GM19463 (cell line): ENCODE measurements at regions not wholly inside any gene's neighbourhood (a gene's known extent, or its start where the extent isn't known, plus 50 kb on each side); places are given as distances from the start of the nearest gene placed in this dataset.
A peak's percentile ranks its signal among the peaks of the same experiment; 100 is the strongest.
"Not testable (repeated sequence)": the region's sequence is repeated elsewhere in the genome, so short reads cannot be mapped to it uniquely, and the experiment has no call there.

Experiments used
- ATAC-seq: cut with Tn5 transposase; IDR thresholded peaks from one replicate; pipeline ENCODE4 v1.9.1; 2021; ENCODE audit warnings: mild to moderate bottlenecking, moderate library complexity; ENCODE audit not compliant: unreplicated experiment

DNA sequence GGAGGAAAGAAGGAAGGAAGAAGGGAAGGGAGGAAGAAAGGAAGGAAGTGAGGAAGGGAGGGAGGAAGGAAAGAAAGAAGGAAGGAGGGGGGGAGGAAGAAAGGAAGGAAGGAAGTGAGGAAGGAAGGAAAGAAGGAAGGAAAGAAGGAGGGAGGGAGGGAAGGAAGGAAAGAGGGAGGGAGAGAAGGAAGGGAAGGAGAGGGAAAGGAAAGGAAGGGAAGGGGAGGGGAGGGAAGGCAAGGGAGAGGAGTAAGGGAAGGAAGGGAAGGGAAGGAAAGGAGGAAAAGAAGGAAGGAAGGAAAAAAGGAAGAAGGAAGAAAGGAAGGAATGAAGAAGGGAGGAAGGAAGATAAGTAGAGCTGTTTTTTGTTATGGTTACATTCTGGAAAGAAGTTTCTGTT, 141.2 kb downstream of the LRRC3B start:
- ATAC-seq, result no peak

DNA sequence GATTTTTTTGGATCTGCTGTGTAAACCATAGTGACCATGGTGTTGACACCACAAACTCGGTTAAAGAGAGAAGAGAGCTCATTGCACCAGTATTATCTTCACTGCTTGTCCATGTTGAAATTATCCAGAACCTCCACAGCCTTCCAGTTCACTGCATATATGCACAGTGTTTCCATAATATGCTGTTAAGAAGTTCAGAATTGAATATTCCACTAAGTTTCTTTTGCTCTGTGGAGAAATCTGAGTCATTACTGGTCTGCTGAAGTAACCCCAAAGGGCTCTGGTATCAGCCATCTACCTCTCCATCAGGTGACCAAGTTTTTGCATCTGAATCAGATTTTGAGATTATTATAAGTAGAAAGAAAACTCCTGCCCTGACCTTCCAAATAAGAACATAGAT, 143.5 kb downstream of the LRRC3B start:
- ATAC-seq, result no peak

DNA sequence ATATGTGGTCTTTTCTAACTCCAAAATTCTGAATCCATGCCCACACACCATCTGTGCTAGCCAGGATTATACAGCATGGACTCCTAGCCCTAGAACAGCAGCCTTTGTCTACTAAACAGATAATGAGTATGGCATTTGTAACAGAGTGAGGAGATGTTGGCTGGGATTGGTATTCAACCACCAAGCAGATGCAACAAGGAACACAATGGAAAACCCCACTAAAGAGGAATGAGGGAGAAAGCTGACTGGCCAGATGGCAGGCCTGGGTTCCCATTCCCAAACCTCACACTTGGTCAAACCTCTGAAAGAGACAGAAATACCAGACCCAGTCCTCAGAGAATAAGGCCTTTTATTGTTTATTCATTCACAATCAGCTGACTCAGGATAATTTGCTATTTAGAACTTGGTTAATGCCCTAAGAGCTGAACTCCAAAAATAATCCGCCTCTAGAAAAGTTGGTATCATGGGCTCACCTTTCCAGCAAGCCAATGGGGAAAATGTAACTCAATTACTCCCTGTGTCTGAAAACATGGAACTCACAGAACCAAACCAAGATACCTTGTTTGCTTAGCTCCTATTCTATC, 145.6 kb downstream of the LRRC3B start:
- ATAC-seq, result no peak

DNA sequence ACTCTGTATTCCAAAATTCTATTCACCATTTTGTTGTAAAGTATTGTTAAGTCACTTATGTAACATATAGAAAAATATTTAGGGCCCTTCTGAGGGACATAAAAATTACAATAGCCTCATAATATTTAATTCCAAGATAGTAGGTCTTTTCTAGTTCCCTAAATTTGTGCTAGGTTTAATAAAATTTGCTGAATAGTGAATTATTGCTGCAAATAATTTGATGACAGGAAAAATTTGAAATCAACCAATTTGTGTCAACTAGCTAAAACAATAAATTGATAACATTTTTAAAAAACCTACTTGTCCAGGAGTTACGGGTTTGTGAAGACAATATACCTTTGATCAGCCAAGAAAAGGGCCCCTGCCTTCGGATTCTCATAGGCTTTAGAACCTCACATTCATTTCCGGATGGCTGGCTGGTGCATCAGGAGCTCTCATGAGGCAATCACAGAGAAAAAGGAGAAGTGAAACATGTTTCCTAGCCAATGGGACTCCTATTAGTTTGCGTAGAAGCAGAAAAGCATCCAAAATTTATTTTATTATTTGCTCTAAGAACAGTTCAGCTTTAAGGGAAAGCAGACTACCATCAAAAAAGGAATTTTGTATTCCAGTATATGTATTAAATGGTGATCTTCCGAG, 177.2 kb downstream of the LRRC3B start:
- no peak for ATAC-seq

DNA sequence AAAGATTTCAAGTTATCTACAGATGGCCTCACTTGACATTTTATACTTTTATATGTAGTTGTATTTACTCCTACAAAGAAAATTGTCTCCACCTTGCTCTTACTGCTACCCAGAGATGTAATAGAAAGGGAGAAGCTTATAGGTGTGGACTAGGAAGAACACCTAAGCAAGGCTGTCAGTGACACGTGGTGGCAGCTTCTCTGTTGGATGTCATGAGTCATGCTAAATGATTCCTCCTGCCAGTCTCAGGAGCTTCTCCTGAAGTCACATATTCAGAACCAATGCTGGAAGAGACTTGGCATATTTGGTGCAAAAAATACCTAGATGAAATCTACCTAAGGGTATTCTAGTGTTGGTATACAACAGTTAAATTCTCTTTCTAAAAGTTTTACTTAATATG, 184.7 kb downstream of the LRRC3B start:
- no peak for ATAC-seq

DNA sequence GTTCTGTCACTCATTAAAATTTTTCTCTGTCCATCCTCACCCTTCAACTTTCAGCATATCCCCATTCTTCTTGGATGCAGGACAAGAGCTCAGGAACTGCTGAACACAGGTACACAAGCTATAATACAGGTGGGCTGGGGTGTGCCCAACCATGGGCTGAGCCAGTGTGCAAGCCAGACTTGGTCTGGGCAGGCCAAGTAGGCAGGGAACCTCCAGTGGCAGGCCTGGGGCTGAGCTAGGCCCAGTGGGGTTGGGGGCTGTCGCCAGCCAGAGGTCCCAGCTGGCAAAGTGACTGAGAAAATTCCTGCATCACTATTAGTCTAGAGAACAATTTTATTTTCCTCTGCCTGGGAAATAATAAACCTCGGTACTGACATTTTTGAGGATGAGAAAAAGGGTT, 202.9 kb downstream of the LRRC3B start:
- ATAC-seq, result no peak

DNA sequence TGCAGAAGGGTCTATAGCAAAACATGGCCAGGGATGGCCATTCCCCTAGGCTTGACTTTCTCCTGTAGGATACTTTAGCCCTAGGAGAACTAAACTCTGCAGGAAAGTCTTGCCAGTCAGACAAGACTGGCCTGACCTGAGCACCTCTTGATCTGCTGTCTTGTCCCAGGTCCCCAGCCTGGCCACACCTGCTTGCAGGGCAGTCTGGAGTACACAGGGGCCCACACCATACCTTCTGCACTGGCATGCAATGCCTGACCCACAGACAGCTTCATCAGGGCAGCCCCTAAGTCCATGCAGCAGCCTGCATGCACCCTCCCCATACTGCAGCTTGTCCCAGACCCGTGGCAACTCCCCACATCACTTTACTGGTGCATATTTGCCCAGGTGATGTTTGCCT, 204.6 kb downstream of the LRRC3B start:
- no peak for ATAC-seq

DNA sequence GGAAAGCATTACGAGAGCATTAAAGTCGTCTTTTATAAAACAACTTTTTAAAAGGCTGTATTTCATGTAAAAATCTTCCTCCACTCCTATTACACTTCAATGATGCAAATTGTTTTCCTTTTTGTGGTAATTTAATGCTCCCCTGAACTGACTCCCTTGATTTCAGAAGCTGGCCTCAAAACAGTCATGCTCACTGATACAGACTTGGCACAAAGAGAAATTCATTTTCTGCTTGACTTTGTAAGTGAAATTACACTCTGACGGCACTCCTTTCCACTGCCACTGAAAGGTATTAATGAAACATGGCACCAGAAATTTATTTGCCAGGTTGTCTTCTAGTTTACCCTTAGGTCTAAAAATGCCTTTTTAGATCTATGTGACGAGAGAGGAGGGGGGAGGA, 215.5 kb downstream of the LRRC3B start:
- ATAC-seq, result no peak

DNA sequence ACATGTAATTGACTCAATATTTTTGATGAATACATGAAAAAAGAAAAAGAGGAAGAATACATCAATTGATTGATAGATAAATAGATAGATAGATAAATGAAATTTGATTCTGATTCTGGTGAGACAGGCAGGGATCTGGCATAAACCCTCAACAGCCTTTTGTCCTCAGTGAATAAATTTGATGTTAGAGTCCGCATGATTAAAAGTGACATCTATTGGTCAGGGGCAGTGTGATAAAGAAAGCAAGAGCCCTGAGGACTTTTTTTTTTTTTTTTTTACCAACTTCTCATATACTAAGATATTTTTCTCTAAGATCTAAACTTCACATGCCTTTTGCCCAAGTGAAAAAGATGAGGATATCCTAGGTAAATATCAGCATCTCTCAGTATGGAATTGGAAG, 216.4 kb downstream of the LRRC3B start:
- no peak for ATAC-seq

DNA sequence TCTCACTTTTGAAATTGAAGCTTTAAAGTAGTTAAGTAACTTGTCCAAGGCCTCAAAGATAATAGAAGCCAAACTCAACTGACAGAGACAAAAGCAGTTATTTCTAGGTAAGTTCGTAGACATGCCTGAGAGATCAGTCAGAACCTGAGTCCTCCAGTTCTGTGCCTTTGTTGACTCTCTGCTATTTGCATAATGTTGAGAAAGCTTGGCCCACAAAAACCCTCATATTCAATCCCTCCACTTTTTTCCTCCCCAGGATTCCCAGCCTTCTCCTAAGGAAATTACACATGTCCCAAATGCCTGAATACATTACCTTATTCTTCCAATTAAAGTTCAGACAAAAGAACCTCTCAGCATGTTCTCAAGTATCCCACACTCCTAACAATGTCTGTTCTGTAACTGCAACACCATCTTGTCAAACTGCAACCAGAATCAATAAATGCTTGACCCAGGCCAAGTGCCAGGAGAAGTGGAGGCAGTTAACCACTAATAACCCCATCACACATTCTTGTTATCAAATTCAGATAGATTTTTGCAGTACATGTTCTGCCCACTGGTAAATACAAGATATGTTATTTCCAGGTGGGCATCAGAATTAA, 217.8 kb downstream of the LRRC3B start:
- no peak for ATAC-seq

DNA sequence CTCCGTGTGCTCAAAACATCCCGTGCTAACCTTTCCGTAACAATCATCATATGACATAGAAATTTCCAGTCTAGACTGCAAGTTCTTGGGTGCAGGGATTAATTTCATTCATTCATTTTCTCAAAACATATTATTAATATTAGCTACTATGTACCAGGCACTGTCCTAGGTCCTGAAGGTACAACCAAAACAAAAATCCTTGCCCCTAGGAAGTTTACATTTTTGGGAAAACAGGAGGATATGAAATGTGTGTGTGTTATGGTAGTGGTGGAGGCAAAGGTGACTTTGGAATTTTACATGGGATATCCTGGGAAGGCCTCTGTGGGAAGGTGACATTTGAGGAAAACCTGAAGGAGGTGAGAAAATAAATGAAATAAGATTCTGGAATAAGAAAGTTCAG, 222.6 kb downstream of the LRRC3B start:
- ATAC-seq, result no peak

DNA sequence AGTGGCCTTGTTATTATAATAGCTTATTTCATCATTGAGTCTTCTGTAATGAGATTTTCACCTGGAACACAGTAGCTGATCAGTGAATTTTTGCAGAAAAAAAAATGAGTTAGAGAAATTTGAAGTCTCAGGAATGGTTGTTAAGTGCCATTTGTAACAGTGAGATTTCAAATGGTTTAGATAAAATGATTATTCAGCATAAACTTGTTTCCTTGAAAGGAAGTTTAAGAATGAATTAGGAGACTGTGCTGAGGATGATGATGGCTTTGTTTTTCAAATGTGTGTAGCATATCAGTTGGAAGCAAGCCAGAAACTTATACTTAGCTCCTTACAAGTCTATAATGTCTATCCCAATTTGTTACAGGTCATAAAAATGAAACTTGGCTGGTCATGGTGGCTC, 225.1 kb downstream of the LRRC3B start:
- ATAC-seq, result no peak

DNA sequence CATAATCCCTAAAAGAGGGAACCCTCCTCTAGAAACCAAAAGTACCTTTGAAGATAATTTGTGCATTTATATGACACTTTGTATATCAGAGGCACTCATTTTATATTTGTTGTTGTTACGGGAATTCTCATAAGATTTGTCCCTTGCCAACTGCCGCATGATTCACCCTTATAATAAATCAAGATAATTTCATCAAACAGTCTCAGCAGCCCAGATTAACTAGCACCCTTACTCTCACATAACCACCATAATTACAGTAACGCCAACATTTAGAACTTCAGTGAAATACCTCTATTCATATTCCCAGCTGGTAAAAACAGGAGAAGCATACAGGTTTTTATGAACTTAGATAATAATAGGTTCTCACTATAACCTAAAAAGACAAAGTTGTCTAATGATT, 271.9 kb downstream of the LRRC3B start:
- no peak for ATAC-seq

DNA sequence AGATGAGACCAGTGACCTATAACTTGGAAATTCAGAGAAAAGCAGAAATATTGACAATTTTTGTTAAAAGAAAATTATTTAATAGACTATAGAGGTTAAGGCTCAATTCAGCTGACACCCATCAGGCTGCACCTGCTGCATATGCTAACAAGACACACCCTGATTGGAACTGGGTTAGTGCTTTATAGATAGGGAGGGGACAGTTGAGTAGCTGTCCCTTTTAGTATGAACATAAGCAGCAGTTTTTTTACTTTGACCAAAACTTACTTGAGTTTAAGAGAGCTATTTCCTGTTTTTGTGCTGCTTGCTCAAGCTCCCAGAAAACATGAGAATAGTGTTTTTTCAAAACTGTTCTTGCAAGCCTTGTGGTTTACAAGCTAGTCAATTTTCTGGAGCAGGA, 292.6 kb downstream of the LRRC3B start:
- no peak for ATAC-seq

DNA sequence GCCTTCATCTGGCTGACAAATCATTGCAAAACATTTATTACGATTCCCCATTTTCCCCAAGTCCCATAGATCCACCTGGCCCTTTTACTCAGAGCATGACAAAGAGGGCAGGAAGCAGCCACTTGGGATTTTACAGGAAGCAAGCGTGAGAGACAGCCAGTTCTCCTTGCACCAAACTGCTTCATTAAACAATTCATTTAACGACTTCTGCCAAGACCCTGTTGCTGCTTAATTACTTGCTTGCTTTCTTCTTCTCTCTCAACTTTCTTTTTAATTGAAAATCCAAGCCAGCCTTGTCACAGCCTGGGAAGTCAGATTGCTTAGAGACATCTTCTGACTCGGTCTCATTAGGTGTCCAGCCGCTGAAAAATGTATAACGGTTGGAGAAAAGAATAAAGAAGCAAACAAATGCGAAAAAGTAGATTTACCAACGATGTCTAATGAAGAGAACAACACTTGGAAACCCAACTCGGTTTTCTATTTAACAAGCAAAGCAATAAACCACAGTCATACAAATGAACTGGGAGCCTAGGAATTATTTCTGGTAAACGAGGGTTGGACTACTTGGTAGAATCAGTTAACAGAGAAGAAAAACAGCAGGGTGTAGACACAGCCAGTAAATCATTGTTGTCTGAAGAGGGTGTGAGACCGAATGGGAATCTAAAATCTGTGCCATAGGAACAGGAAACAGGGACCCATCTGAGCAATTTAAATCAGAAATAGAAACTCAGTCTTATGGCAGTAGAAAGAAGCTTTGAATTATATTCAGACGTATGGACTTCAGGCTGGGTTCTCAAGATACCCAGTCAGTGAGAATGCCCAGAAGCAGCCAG, 298.3 kb downstream of the LRRC3B start:
- no peak for ATAC-seq

DNA sequence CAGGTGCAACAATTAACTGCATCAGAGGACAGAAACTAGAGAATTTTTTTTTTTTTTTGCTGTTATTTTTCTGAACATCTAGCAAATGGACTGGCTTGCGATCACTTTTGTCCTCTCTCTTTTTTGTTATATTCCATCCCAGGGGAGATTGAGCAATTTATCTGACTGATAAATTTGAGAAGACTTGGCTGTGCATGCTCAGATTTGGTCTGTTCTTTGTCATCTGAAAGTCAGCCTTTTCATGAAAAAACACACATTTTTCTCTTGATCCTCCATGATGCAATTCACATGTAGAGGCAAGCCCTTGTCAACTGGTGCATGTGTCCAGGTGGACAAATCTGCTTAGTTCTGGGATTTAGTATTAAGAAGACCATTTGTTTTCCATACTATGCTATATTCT, 309.3 kb downstream of the LRRC3B start:
- no peak for ATAC-seq

DNA sequence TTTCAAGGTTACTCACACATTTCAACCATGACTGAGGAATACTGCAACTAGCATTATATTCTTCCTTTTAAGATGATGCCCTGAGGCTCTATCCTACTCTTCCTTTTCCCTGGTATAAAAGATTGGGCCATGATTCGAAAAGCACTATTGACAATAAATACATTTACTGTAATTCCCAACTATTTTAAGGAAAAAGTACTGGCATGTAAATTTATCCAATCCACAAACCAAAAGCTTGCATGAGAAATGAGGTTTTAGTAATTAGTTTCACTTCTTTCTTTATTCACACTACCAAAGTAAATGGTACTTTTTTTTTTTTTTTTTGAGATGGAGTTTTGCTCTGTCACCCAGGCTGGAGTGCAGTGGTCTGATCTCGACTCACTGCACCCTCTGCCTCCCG, 310.2 kb downstream of the LRRC3B start:
- ATAC-seq, result no peak

DNA sequence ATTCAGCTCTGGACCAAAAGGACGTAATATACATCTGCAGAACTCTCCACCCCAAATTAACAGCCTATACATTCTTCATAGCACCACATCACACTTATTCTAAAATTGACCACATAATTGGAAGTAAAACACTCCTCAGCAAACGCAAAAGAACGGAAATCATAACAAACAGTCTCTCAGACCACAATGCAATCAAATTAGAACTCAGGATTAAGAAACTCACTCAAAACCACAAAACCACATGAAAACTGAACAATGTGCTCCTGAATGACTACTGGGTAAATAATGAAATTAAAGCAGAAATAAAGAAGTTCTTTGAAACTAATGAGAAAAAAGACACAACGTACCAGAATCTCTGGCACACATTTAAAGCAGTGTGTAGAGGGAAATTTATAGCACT, 322.9 kb downstream of the LRRC3B start:
- not testable (repeated sequence) for ATAC-seq

DNA sequence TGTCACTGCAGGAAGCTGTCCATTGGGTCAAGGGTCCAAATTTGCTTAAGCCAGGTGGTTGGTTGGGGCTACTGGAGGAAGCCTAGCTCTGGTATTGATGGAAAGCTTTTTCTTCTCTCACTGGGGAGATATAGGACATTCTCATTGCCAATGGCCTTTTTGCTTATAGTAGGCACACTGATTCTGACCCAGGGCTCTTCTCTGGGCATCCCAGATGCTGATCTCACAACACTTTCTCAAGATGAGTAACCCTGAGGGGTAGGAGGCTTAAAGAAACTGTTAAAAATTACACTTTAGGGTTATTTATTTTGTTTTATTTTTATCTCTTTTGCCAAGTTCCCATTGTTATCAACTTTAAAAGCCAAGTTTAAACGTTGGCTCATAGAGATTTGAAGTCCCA, 337.8 kb downstream of the LRRC3B start:
- ATAC-seq, result peak; percentile 55

DNA sequence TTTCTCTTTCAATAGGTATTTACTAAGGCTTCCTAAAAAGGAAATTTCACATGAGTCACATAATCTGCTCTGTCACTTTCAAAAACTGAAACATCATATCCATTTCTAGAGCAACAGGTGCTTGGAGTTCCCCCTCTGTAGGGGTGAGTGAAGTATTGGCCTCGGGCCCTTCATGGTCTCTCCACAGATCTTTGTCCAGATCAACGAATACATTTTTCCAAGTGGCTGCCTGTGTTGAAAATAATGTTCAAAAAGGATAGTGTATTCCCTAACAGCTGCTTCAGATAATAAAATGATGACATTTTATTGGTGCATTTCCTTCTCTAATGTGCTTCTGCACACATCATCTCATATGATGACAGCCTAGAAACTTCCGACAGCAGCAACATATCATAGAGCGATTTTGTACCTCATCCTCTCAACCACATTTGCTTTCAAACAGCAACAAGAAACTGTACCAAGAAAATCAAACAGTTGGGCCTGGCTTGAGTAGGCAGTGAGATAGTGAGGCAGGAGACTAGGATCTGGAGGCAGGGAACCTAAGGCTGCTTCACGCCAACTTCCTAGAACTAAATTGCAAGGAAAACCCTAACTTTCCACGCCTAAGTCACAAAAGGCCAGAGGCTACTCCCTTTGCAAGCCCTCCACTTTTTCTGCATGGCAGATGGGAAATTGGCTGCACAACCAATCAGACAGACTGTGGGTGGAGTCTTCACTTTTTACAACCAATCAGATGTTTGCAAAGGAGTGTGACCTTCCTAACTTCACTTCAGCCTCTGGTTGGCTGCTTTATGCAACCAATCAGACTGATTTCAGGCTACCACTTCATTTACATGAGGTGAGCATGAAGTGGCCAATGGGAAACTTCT, 340.2 kb downstream of the LRRC3B start:
- ATAC-seq, result peak; percentile 87

DNA sequence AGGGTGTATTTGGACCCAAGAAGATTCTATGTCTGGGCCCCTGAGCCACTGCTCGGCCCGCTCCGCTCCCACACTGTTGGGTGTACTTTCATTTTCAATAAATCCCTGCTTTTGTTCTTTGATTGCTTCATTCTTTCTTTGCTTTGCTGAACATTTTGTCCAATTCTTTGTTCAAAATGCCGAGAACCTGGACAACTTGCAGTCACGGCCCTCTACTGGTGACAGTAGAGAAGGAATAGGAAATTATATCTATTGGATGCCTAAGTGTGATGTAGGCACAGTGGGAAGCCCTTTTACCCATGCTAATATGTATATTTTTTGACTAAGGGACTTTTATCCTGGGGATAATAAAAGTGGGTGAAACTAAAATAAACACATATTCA, 340.8 kb downstream of the LRRC3B start:
- no peak for ATAC-seq
